ENCODE measurements at regions not wholly inside any gene's neighbourhood (a gene's known extent, or its start where the extent isn't known, plus 50 kb on each side); places are given as distances from the start of the nearest gene placed in this dataset.
A peak's percentile ranks its signal among the peaks of the same experiment; 100 is the strongest.
"Not testable (repeated sequence)": the region's sequence is repeated elsewhere in the genome, so short reads cannot be mapped to it uniquely, and the experiment has no call there.

- peak; percentile 25 for DNase-seq
Measured at GRCh38 chr3:88000853-88001252, 58.0 kb downstream of the CGGBP1 start.

- no peak for DNase-seq
Measured at GRCh38 chr3:87997966-87998365, 60.8 kb downstream of the CGGBP1 start.

- DNase-seq = no peak
Measured at GRCh38 chr3:87997298-87997697, 61.5 kb downstream of the CGGBP1 start.

GRCh38 chr3:87996882-87997281 lies 61.9 kb downstream of the CGGBP1 start:
- DNase-seq = no peak

- DNase-seq = no peak
Measured at GRCh38 chr3:87993566-87993965, 65.2 kb downstream of the CGGBP1 start.

DNA sequence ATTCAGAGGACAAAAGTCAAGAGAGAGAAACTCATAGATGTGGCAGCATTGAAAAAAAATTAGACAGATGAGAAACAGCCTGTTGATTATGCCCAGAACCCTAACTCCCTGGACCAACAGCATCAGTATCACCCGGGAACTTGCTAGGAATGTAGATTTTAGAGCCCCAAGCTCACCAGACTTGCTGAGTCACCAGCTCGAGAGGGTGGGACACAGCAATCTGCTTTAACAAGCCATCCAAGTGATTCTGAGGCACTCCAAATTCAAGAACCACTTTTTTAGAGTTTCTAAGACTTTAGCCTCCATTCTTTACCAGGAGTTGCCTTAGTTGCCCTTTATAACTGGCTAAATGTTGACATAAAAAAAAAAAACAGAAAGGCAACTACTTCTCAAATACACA lies 70.9 kb downstream of the CGGBP1 start:
- no peak for DNase-seq

DNA sequence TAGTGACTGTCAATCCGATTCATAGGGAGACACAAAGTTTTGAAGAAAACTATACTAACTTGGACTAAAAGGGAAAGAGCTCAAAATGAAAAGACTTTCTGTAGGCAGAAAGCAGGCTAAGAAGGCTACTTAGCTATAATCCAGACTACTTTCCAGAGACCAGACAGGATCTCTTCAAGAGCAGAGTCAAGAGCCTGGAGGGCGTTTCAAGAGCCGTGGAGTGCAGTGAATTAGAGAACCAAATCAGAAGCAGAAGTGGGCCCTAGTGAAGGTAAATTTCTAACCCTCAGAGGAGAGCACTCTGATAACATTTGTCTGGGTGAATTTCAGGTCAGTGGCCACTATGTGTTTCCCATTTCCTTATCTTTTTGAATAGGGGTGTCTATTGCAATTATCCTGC lies 76.4 kb downstream of the CGGBP1 start:
- no peak for DNase-seq

GRCh38 chr3:87979527-87979926 lies 79.3 kb downstream of the CGGBP1 start:
- no peak for DNase-seq

GRCh38 chr3:87977765-87978164 lies 81.0 kb downstream of the CGGBP1 start:
- DNase-seq = no peak

GRCh38 chr3:87975716-87976115 lies 83.1 kb downstream of the CGGBP1 start:
- peak; percentile 43 for DNase-seq

DNA sequence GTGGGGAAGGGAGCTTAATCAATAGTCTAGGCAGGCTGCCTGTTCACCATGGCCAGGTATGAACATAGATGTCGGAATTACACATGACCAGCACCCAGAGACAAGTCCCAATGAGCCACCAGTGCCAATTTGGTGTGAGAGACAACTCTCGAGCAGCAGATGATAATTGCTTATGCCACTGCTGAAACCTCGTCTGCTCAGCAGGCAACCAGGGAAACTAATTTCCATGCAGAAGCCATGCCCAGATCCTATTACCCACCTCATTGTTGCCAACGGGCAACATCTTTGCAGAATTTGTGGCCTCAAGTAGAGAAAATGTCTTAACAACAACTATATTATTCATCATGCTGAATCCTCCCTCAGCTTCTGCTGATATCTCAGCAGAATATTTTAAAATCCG lies 84.9 kb downstream of the CGGBP1 start:
- DNase-seq = peak; percentile 10

DNA sequence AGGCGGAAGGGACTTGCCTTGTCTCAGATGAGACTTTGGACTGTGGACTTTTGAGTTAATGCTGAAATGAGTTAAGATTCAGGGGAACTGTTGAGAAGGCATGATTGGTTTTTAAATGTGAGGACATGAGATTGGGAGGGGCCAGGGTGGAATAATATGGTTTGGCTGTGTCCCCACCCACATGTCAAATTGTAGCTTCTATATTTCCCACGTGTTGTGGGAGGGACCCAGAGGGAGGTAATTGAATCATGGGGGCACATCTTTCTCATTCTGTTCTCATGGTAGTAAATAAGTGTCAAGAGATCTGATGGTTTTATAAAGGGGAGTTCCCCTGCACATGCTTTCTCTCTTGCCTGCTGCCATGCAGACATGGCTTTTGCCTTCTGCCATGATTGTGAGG lies 89.2 kb downstream of the CGGBP1 start:
- DNase-seq = no peak

- DNase-seq = no peak
Measured at GRCh38 chr3:87968668-87969067, 90.1 kb downstream of the CGGBP1 start.

DNA sequence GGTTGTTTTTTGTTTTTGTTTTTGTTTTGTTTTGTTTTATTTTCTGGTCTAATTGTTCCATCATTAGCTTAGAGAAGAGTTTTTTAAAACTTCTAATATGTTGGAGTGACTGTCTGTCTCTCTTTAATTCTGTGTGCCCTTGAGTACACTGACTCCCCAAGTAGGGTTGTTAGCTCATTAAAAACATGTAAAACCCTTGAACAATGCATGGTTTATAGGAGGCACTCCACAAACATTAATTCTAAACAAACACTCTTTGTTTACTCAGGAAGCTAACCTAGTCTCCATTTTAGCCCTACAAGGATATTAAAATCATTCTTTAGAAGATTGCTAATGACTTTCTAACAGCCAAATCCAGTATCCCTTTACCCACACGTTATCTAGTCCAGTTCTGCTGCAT lies 100.5 kb downstream of the CGGBP1 start:
- no peak for DNase-seq

GRCh38 chr3:87957575-87957974 lies 101.2 kb downstream of the CGGBP1 start:
- no peak for DNase-seq

DNA sequence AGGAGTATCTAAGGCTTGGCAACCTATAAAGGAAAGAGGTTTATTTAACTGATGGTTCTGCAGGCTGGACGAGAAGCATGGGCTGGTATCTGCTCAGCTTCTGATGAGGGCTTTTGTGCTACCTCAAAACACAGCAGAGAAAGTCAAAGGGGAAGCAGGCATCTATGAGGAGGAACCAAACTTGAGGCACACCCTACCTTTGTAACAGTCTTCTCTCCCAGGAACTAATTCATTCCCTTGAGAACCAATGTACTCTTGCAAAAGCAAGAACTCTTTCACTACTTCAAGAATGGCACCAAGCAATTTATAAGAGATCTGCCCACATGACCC lies 109.0 kb downstream of the CGGBP1 start:
- DNase-seq = no peak

DNA sequence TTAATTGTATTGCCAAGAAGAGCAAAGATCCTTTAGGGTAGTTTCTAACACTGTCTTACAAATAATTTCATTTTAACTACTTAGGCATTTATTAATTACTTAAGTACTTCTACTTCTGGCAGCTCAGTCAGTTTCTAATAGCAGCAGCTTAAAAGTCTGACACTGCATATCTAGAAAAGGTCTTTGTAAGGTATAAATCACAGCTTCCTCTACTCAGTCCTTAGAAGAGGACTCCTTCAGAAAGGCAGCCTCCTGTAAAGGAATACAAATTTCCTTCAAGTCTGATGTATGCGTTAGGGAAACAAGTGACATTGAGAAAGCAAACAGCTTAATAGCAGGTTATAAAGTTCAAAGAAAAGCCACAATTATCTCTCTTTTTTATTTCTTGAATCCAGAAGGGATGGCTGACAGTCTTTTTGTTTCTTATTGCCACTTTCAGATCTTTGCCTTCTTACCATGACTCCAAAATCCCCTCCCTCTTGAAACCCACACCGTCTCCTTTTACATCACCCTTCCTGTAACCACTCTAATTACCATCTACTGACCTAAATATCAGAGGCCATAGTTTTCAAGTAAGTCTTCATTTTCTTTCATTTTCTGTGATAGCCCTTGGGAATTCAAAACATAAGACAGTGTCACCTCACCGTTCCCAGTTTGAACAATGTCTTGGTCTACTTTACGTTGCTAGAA lies 109.5 kb downstream of the CGGBP1 start:
- no peak for DNase-seq

DNA sequence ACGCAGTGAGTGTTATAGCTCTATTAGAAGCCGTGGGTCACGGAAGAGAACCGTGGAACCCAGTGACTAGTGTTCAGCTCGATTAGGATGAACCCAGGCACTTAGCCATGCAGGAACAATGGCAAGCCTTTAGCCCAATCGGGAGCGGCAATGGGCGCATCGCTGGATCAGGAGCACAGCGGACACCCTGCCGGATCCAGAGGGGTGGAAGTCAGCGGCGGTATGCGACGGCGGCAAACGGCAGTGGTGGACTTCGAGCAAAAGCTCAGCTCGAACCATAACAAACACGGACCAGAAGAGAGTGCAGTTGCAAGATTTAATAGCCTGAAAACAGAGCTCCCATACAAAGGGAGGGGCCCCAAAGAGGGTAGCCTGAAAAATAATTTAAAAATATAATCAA lies 112.8 kb downstream of the CGGBP1 start:
- DNase-seq = not testable (repeated sequence)

GRCh38 chr3:87942256-87942655 lies 116.5 kb downstream of the CGGBP1 start:
- not testable (repeated sequence) for DNase-seq

DNA sequence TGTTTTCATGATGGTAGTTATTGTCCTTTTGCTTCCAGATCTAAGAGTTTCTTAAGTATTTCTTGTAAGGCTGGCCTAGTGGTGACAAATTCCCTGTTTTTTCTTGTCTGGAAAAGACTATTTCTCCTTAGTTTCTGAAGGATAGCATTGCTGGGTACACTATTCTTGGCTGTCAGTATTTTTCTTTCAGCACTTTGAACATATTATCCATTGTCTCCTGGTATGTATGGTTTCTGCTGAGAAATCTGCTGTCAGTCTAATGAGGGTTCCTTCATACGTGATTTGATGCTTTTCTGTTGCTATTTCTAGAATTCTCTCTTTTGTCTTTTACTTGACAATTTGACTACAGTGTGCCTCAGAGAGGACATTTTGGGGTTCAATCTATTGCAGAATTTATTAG lies 134.3 kb downstream of the CGGBP1 start:
- DNase-seq = no peak

DNA sequence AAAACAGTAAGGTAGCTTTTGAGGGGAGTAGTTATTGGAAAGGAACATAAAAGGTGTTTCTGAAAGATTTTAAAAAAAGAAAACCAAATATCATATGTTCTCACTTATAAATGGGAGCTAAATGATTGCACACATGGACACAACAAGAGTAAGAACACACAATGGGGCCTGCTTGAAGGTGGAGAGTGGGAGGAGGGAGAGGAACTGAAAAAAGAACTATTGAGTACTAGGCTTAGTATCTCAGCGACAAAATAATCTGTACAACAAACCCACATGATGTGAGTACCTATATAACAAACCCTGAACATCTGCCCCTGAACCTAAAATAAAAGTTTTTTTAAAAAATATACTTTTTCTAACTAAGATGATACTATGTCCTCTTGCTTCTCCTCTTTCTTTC lies 138.3 kb downstream of the CGGBP1 start:
- DNase-seq = no peak

- no peak for DNase-seq
Measured at GRCh38 chr3:87901141-87901540, 157.7 kb downstream of the CGGBP1 start.

DNA sequence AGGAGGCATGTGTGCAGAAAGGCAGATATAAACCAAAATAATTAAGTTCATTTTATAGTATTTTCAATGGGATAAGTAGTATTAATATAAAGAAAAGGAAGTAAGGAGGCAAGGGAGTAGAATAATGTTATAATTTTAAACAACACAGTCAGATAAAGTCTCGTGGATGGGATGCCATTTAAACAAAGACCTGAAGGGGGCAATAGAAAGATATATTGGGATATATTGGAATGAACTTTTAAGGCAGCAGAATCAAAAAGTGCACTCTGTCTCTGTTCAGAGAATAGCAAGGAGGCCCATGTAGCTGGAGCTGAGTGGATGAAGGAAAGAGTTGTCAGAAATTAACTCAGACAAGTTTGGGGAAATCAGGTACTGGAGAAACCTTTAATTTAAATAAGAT lies 158.7 kb downstream of the CGGBP1 start:
- DNase-seq = no peak

GRCh38 chr3:87898971-87899370 lies 159.8 kb downstream of the CGGBP1 start:
- DNase-seq = no peak

- DNase-seq = no peak
Measured at GRCh38 chr3:87895983-87896382, 162.8 kb downstream of the CGGBP1 start.

- no peak for DNase-seq
Measured at GRCh38 chr3:87873136-87873535, 185.7 kb downstream of the CGGBP1 start.

Data from retina (tissue), 1 donor.